AG10803 (cell line): ENCODE measurements at regions not wholly inside any gene's neighbourhood (a gene's known extent, or its start where the extent isn't known, plus 50 kb on each side); places are given as distances from the start of the nearest gene placed in this dataset.

Experiments used
- DNase-seq: peaks from one replicate; pipeline ENCODE4 v3.0.0; 2010; ENCODE audit warnings: low read depth
- H3K4me3 ChIP-seq: 2 replicates; pipeline ENCODE4 v1.5.1; 2011; ENCODE audit warnings: mild to moderate bottlenecking, low read length, control low read depth
- CTCF ChIP-seq: conservative IDR thresholded peaks from 2 replicates; pipeline ENCODE4 v1.5.1; 2011; ENCODE audit warnings: mild to moderate bottlenecking, low read length, control low read depth, inconsistent platforms

- H3K4me3 ChIP-seq = no peak overlapping the region
- no peak for DNase-seq
- no peak for TF ChIP-seq CTCF
These were observed 370.2 kb upstream of the E2F7 start for GRCh38 chr12:77435446-77436091.

GRCh38 chr12:77433799-77434198 is 368.4 kb upstream of the E2F7 start:
- no peak overlapping the region for H3K4me3 ChIP-seq
- peak; percentile 54 for DNase-seq
- no peak for TF ChIP-seq CTCF

GRCh38 chr12:77429426-77429825 is 364.1 kb upstream of the E2F7 start:
- H3K4me3 ChIP-seq = no peak overlapping the region
- no peak for DNase-seq
- no peak for TF ChIP-seq CTCF

GRCh38 chr12:77421152-77421551 is 355.8 kb upstream of the E2F7 start:
- no peak for DNase-seq
- no peak overlapping the region for H3K4me3 ChIP-seq
- no peak for TF ChIP-seq CTCF

- H3K4me3 ChIP-seq = no peak overlapping the region
- no peak for TF ChIP-seq CTCF
- no peak for DNase-seq
These were observed 344.2 kb upstream of the E2F7 start for GRCh38 chr12:77409551-77409950.

GRCh38 chr12:77407931-77408330 is 342.6 kb upstream of the E2F7 start:
- TF ChIP-seq CTCF = no peak
- DNase-seq = peak; percentile 70

GRCh38 chr12:77406219-77406905 is 341.0 kb upstream of the E2F7 start:
- TF ChIP-seq CTCF = no peak
- DNase-seq = peak; percentile 10
- no peak overlapping the region for H3K4me3 ChIP-seq

More at GRCh38 chr12:77407931-77408330, 342.6 kb upstream of the E2F7 start:
- no peak overlapping the region for H3K4me3 ChIP-seq
